ENCODE measurements at regions not wholly inside any gene's neighbourhood (a gene's known extent, or its start where the extent isn't known, plus 50 kb on each side); places are given as distances from the start of the nearest gene placed in this dataset.

GRCh38 chr1:55712148-55712547 is 497.0 kb upstream of the USP24 start:
- no peak for DNase-seq (ENCODE audit: low spot score)

- no peak for DNase-seq (ENCODE audit: low spot score)
Measured at GRCh38 chr1:55708781-55709180, 493.6 kb upstream of the USP24 start.

- DNase-seq (ENCODE audit: low spot score): no peak
Measured at GRCh38 chr1:55707846-55708245, 492.7 kb upstream of the USP24 start.

GRCh38 chr1:55707196-55707595 is 492.0 kb upstream of the USP24 start:
- DNase-seq (ENCODE audit: low spot score): no peak

GRCh38 chr1:55706397-55706796 is 491.2 kb upstream of the USP24 start:
- no peak for DNase-seq (ENCODE audit: low spot score)

GRCh38 chr1:55703726-55704363 is 488.7 kb upstream of the USP24 start:
- peak; percentile 32 for DNase-seq (ENCODE audit: low spot score)

GRCh38 chr1:55702064-55702463 is 486.9 kb upstream of the USP24 start:
- DNase-seq (ENCODE audit: low spot score): no peak

- no peak for DNase-seq (ENCODE audit: low spot score)
Measured at GRCh38 chr1:55700359-55701130, 485.4 kb upstream of the USP24 start.

GRCh38 chr1:55699228-55699627 is 484.1 kb upstream of the USP24 start:
- DNase-seq (ENCODE audit: low spot score): no peak

GRCh38 chr1:55697997-55698535 is 482.9 kb upstream of the USP24 start:
- DNase-seq (ENCODE audit: low spot score): no peak

GRCh38 chr1:55696891-55697290 is 481.7 kb upstream of the USP24 start:
- no peak for DNase-seq (ENCODE audit: low spot score)

- DNase-seq (ENCODE audit: low spot score): peak; percentile 83
Measured at GRCh38 chr1:55696181-55696754, 481.1 kb upstream of the USP24 start.

- peak; percentile 28 for DNase-seq (ENCODE audit: low spot score)
Measured at GRCh38 chr1:55695552-55695951, 480.4 kb upstream of the USP24 start.

- no peak for DNase-seq (ENCODE audit: low spot score)
Measured at GRCh38 chr1:55695151-55695550, 480.0 kb upstream of the USP24 start.

- no peak for DNase-seq (ENCODE audit: low spot score)
Measured at GRCh38 chr1:55694310-55694801, 479.2 kb upstream of the USP24 start.

- no peak for DNase-seq (ENCODE audit: low spot score)
Measured at GRCh38 chr1:55692726-55693125, 477.6 kb upstream of the USP24 start.

GRCh38 chr1:55690366-55690765 is 475.2 kb upstream of the USP24 start:
- DNase-seq (ENCODE audit: low spot score): no peak

GRCh38 chr1:55689800-55690199 is 474.6 kb upstream of the USP24 start:
- no peak for DNase-seq (ENCODE audit: low spot score)

GRCh38 chr1:55685560-55685959 is 470.4 kb upstream of the USP24 start:
- no peak for DNase-seq (ENCODE audit: low spot score)

- DNase-seq (ENCODE audit: low spot score): no peak
Measured at GRCh38 chr1:55684131-55684650, 469.0 kb upstream of the USP24 start.

GRCh38 chr1:55682198-55682597 is 467.0 kb upstream of the USP24 start:
- no peak for DNase-seq (ENCODE audit: low spot score)

- peak; percentile 47 for DNase-seq (ENCODE audit: low spot score)
Measured at GRCh38 chr1:55679971-55680370, 464.8 kb upstream of the USP24 start.

- DNase-seq (ENCODE audit: low spot score): no peak
Measured at GRCh38 chr1:55673416-55673815, 458.3 kb upstream of the USP24 start.

All from GM03348 (cell line).